Limb (tissue), 2 donors: ENCODE measurements at regions not wholly inside any gene's neighbourhood (a gene's known extent, or its start where the extent isn't known, plus 50 kb on each side); places are given as distances from the start of the nearest gene placed in this dataset.

Experiments
- DNase-seq, 2 donors: peaks; one replicate each; pipeline ENCODE4 v3.0.0-alpha.2; 2016; ENCODE audit errors: extremely low spot score in 2 of 2

- no peak for DNase-seq
These were observed 771.3 kb upstream of the ARGLU1 start for GRCh38 chr13:107339209-107339608.

DNA sequence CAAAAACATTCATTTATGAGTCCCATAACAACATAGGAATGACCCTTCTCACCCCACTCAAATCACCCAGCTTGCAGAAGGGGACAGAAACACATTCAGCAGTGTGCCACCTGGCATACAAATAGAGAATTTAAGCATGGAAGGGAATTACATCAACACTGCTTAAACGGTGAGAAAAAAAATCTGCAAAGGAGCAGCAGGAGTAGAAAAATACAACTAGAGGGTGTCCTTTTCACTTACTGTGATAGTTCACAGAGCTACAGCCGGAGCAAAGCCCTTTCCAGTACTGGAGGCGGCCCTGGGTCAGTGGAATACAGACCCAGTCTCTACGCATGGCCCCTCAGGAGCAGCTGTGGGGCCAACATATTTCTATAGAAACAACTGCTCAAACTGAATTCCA is 764.3 kb upstream of the ARGLU1 start:
- DNase-seq, result no peak

DNA sequence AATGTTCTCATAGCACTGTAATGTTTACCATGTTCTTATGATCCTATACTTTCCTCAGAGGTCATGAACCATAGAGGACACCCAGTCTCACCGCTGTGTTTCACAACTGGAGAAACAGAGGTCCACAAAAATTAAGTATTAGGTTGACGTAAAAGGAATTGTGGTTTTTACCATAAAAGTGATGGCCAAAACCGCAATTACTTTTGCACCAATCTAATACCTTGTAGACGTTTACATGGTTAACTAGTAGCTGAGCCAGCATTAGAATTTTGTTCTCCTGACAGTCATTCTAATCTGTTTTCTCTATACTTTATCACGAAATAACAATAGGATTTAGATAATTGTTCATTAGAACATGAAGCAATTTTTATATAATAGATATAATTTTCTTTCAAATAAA is 763.4 kb upstream of the ARGLU1 start:
- no peak for DNase-seq

GRCh38 chr13:107330484-107330883 is 762.5 kb upstream of the ARGLU1 start:
- DNase-seq, result no peak

DNA sequence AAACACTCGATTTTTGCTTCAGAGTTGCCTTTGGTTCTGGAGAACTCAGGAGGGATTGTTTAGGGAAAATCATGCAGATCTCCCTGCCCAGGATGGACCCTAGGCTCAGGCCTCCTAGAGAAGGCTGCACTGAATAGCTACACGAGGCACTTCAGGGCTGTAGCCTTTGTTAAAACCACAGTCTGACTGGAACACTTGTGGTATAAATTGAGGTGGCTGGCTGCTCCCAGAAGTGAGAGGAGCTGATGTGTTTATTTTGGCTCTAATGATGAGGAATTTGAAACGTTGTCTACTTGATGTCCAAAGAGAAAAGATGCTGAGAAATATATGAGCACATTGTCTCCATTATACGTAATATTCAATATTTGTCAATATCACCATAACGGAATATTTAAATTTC is 762.1 kb upstream of the ARGLU1 start:
- DNase-seq, result no peak

GRCh38 chr13:107324416-107325204 is 756.7 kb upstream of the ARGLU1 start:
- DNase-seq, result no peak

- no peak for DNase-seq
These were observed 754.3 kb upstream of the ARGLU1 start for GRCh38 chr13:107322228-107322627.

DNA sequence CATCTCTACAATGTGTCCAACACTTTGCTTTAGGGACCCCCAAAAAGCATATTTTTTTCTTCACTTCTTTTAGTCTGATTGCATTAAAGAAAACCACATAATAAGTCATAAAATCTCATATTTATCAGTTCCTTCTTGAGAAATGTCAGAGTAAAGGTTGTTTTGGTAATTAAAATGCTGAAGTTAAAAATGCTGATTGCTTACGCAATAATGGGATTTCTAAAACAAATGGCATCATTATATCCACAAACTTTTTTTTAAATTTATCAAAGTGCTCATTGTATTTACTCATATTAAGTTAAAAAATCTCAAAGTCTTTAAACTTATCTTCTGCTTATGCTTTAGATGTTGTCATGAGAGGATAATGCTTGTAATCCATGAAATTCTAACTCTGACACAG is 737.2 kb upstream of the ARGLU1 start:
- no peak for DNase-seq

GRCh38 chr13:107301724-107302374 is 733.9 kb upstream of the ARGLU1 start:
- no peak for DNase-seq

GRCh38 chr13:107299717-107300116 is 731.8 kb upstream of the ARGLU1 start:
- no peak for DNase-seq

GRCh38 chr13:107296804-107297203 is 728.9 kb upstream of the ARGLU1 start:
- DNase-seq, result no peak

DNA sequence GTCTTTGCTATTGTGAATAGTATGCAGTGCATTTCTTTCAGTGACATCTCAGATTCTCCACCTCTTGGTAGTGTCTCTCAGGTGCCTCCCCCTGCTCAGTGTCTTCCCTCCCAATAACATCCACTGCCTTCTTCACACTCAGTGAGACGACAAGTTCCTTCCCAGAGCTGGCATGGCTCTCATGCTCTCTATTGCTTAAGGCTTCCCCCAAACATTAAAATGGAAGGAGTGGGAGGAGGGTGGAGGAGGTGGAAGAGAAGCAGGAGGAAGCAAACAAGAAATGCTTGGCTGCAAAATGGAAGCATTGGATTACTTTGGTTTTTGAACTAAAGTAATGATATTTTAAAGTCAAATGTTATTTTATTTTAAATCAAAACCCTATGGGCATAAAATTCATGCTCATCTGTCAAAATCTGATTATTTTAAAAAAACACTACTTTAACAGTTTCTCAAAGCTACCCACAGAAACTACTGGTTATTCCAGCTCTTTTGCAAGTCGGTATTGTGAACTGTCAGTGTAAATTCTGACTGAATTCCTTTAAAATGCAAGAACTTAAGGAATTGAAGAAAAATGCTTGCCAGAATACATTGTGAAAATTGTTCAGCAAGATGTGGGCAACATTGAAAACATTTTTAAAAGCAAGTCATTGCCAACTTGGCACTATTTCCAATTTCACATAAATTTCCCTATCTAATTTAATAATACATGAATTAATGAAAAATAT is 727.6 kb upstream of the ARGLU1 start:
- no peak for DNase-seq

DNA sequence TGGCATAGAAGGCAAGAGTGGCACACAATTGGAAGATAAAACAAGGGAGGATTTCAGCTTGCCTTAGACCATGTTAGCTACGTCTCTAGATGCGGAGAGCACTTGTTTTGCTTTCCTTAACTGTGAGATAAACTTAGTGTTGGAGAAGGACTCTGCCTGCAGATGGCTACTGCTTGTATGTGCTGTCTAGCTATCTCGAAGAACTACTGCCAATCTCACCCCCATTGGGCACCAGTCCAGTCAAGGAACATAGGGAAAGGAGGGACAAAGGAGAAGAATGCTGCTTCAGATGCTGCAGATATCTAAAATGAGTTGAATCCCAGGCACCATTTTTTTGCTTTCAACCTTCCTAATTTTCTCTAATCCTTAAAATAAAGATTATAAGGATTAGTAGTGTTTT is 726.0 kb upstream of the ARGLU1 start:
- DNase-seq, result no peak

- no peak for DNase-seq
These were observed 723.9 kb upstream of the ARGLU1 start for GRCh38 chr13:107291875-107292274.

DNA sequence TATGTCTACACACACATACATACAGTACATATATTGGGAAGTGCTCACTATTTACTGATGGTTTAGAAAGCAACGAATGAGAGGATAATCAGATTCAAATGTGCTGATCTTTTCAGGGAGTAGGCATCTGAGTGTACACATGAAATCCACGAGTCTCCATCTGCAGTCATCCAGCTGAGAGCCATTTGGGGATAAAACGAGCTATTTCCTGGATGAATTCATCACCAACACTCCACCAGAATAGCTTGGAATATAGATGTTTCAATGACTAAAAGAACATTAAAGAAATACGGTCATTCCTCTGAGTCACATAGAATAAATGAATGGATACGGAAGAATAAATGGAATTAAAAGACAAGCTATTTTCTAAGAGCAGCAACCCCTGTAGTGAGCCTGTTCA is 721.6 kb upstream of the ARGLU1 start:
- no peak for DNase-seq

- DNase-seq, result no peak
These were observed 716.2 kb upstream of the ARGLU1 start for GRCh38 chr13:107284173-107284572.

DNA sequence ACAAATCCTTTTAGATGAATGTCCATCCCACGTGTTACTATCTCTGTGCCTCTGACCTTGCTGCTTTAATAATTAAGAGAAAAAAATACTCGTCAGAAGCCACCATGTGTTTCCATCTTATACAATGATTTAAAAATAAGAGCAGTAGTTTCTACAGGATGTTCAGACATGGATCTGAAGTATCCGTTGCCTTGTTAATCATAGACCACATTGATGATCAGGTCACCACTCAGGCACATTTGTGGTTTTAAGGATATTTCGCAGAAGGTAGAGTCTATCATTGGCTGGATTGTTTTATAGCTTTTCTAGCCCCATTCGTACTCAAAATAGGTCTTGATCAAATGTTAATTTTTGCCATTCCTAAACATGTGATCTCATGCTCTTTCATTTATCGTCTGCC is 710.0 kb upstream of the ARGLU1 start:
- no peak for DNase-seq

GRCh38 chr13:107276936-107277335 is 709.0 kb upstream of the ARGLU1 start:
- DNase-seq, result no peak

DNA sequence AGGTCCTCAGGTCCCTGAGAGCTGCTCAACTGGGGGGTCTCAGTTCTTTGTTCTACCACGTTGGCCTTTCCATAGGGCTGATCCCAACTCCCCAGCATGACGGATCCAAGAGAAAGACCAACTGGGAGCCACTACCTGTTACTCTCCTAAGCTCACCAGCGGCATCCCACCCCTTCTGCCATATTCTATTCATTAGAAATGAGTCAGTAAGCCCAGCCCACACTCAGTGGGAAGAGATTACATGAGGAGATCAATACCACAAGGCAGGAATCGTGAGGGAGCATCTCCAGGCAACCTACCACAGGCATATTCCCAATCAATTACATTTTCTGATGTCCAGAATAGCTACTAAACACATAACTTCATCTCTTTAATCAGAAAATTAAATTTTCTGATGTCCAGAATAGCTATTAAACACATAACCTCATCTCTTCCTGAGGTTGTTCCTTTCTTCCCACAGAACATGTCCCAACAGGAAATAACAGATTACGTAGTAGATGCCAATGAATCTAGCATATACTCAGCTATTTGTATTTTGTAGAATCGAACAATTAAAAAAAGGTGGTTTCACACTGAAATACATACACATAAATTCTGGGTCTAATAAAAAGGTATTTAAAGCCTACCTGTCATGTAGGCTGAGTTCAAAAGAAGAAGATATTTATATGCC is 708.1 kb upstream of the ARGLU1 start:
- DNase-seq, result no peak

DNA sequence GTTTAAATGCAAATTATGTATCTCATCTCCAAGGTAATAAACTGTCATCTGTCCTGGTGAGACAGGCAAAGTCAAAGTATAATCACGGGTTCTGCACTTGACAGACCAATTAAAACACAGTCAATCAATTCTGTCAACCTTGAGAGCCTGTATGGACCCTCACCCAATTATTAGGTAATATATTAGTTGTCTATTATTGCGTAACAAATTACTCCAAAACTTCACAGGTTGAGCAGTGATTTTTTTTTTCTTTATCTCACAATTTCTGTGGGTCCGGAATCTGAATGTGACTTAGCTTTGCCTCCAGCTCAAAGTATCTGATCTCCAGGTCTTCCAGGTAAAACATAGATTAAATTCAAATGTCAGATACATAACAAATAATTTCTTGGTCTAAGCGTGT is 707.4 kb upstream of the ARGLU1 start:
- no peak for DNase-seq

GRCh38 chr13:107271227-107271626 is 703.3 kb upstream of the ARGLU1 start:
- DNase-seq, result peak in 1 of 2 donors; percentile 36

DNA sequence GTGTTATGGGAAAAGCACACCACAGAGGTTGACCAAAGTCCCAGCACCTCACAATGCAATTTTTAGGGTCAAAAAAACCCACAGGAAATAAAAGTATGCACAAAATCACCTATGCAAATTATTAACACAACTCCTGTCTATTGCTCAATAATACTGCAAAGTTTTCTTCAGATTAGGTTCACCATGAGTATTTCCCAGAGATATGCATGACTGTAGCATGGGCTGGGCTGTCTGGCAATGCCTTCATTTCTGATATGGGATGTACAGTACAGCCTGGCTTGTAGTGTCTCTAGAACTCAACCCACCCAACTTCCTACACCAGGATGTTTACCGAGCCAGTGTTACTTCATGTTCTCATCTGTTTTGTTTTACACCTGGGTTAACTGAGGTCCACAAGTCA is 698.7 kb upstream of the ARGLU1 start:
- no peak for DNase-seq
